Neural progenitor cell (in vitro differentiated cells): ENCODE measurements at regions not wholly inside any gene's neighbourhood (a gene's known extent, or its start where the extent isn't known, plus 50 kb on each side); places are given as distances from the start of the nearest gene placed in this dataset.
"Not testable (repeated sequence)": the region's sequence is repeated elsewhere in the genome, so short reads cannot be mapped to it uniquely, and the experiment has no call there.

ENCODE experiments used
- DNase-seq: peaks from one replicate; pipeline ENCODE4 v3.0.0-alpha.2; 2016; ENCODE audit warnings: low spot score
- H2AFZ ChIP-seq: fragments of 200-600 bp; sonication (generic); replicated peaks from 2 replicates; pipeline ENCODE4 v1.6.1; 2016; ENCODE audit warnings: antibody characterized with exemption
- H3F3A ChIP-seq: fragments of 200-600 bp; sonication (generic); 2 replicates; pipeline ENCODE4 v1.6.1; 2016; ENCODE audit warnings: antibody characterized with exemption, low read depth
- H3K27ac ChIP-seq: fragments of 200-600 bp; sonication (generic); 2 replicates; pipeline ENCODE4 v1.5.1; 2016; ENCODE audit warnings: mild to moderate bottlenecking
- H3K27me3 ChIP-seq: fragments of 200-600 bp; sonication (generic); 2 replicates; pipeline ENCODE4 v1.6.1; 2016; ENCODE audit warnings: mild to moderate bottlenecking, moderate library complexity
- H3K36me3 ChIP-seq: fragments of 200-600 bp; sonication (generic); 2 replicates; pipeline ENCODE4 v1.5.1; 2016
- H3K4me1 ChIP-seq: fragments of 200-600 bp; sonication (generic); 2 replicates; pipeline ENCODE4 v1.6.1; 2016; ENCODE audit warnings: mixed run types
- H3K4me2 ChIP-seq: fragments of 200-600 bp; sonication (generic); 2 replicates; pipeline ENCODE4 v1.6.1; 2016
- H3K4me3 ChIP-seq: fragments of 200-600 bp; sonication (generic); 2 replicates; pipeline ENCODE4 v1.5.1; 2016
- H3K79me2 ChIP-seq: fragments of 200-600 bp; sonication (generic); 2 replicates; pipeline ENCODE4 v1.6.1; 2016; ENCODE audit warnings: low read depth
- H3K9ac ChIP-seq: fragments of 200-600 bp; sonication (generic); 2 replicates; pipeline ENCODE4 v1.6.1; 2016
- H3K9me3 ChIP-seq: fragments of 200-600 bp; sonication (generic); 2 replicates; pipeline ENCODE4 v1.5.1; 2016; ENCODE audit warnings: low read depth
- H4K20me1 ChIP-seq: fragments of 200-600 bp; sonication (generic); 2 replicates; pipeline ENCODE4 v1.6.1; 2016; ENCODE audit warnings: low read depth
- H3K27ac Mint-ChIP-seq: 3 replicates; pipeline ENCODE4 v1.8.0; 2021; ENCODE audit warnings: mixed read lengths
- H3K27me3 Mint-ChIP-seq: 2 replicates; pipeline ENCODE4 v1.8.0; 2022; ENCODE audit warnings: low read depth, mild to moderate bottlenecking, inconsistent platforms, moderate library complexity, mixed read lengths; ENCODE audit not compliant: insufficient read depth
- H3K36me3 Mint-ChIP-seq: 3 replicates; pipeline ENCODE4 v1.8.0; 2021; ENCODE audit warnings: mixed read lengths
- H3K4me1 Mint-ChIP-seq: 3 replicates; pipeline ENCODE4 v1.8.0; 2021; ENCODE audit warnings: mixed read lengths
- H3K4me3 Mint-ChIP-seq: 3 replicates; pipeline ENCODE4 v1.8.0; 2021; ENCODE audit warnings: mild to moderate bottlenecking, moderate library complexity, mixed read lengths
- H3K9me3 Mint-ChIP-seq: 3 replicates; pipeline ENCODE4 v1.8.0; 2020; ENCODE audit warnings: mixed read lengths
- EZH2 ChIP-seq: fragments of 200-600 bp; sonication (generic); IDR thresholded peaks from 2 replicates; pipeline ENCODE4 v1.6.1; 2017; ENCODE audit warnings: antibody characterized with exemption, mild to moderate bottlenecking, moderate library complexity
- EZH2phosphoT487 ChIP-seq: fragments of 200-600 bp; sonication (generic); IDR thresholded peaks from 2 replicates; pipeline ENCODE4 v1.6.1; 2017; ENCODE audit warnings: antibody characterized with exemption
- TF ChIP-seq, protein P1 (sequence below): fragments of 200-600 bp; sonication (generic); IDR thresholded peaks from 2 replicates; pipeline ENCODE4 v1.5.1; 2017; ENCODE audit warnings: antibody characterized with exemption, mild to moderate bottlenecking

DNA sequence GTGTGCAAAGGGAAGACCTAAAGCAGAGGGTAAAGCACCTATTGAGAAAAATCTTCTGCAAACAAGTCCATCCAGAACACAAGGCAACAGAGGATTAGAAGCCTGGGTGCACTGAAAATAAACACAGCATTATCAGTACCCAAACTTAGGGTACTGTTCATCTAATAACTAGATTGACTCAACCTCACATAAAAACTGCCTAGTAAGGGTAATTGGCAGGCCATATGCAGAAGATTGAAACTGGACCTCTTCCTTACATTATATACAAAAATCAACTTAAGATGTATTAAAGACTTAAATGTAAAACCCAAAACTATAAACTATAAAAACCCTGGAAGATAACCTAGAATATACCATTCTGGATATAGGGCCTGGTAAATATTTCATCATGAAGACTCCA, 91.2 kb upstream of the SIRPG start:
- Histone ChIP-seq H3K27ac (no peak overlapping the region), H4K20me1 (no peaks in the 10 kb centered on the region), H2AFZ (no peak overlapping the region), H3K4me2 (no peak overlapping the region), H3K36me3 (no peaks in the 10 kb centered on the region), H3K9me3 (no peaks in the 10 kb centered on the region), H3F3A (no peaks in the 10 kb centered on the region), H3K79me2 (no peaks in the 10 kb centered on the region), H3K27me3 (peaks cover 7% of the 10 kb centered on the region), H3K4me3 (no peak overlapping the region), H3K9ac (no peak overlapping the region), H3K4me1 (no peaks in the 10 kb centered on the region)
- TF ChIP-seq EZH2phosphoT487 (no peak), EZH2 (no peak)
- TF ChIP-seq, protein P1, sequence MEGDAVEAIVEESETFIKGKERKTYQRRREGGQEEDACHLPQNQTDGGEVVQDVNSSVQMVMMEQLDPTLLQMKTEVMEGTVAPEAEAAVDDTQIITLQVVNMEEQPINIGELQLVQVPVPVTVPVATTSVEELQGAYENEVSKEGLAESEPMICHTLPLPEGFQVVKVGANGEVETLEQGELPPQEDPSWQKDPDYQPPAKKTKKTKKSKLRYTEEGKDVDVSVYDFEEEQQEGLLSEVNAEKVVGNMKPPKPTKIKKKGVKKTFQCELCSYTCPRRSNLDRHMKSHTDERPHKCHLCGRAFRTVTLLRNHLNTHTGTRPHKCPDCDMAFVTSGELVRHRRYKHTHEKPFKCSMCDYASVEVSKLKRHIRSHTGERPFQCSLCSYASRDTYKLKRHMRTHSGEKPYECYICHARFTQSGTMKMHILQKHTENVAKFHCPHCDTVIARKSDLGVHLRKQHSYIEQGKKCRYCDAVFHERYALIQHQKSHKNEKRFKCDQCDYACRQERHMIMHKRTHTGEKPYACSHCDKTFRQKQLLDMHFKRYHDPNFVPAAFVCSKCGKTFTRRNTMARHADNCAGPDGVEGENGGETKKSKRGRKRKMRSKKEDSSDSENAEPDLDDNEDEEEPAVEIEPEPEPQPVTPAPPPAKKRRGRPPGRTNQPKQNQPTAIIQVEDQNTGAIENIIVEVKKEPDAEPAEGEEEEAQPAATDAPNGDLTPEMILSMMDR: no peak
- Mint-ChIP-seq H3K9me3 (peaks cover 6% of the 10 kb centered on the region), H3K4me1 (no peaks in the 10 kb centered on the region), H3K27me3 (peaks cover 2% of the 10 kb centered on the region), H3K4me3 (no peak overlapping the region), H3K36me3 (no peaks in the 10 kb centered on the region), H3K27ac (no peak overlapping the region)
- DNase-seq: no peak

GRCh38 chr20:1747953-1748577, 90.5 kb upstream of the SIRPG start:
- Histone ChIP-seq H3F3A (no peaks in the 10 kb centered on the region), H3K9me3 (no peaks in the 10 kb centered on the region), H3K4me3 (no peak overlapping the region), H3K27me3 (peaks cover 4% of the 10 kb centered on the region), H2AFZ (no peak overlapping the region), H3K79me2 (no peaks in the 10 kb centered on the region), H3K4me1 (no peaks in the 10 kb centered on the region), H3K9ac (no peak overlapping the region), H3K36me3 (no peaks in the 10 kb centered on the region), H3K27ac (no peak overlapping the region), H4K20me1 (no peaks in the 10 kb centered on the region), H3K4me2 (no peak overlapping the region)
- TF ChIP-seq EZH2phosphoT487: no peak
- H3K36me3 Mint-ChIP-seq: no peaks in the 10 kb centered on the region
- peaks cover 2% of the 10 kb centered on the region for H3K27me3 Mint-ChIP-seq
- H3K27ac Mint-ChIP-seq: no peak overlapping the region
- no peaks in the 10 kb centered on the region for H3K4me1 Mint-ChIP-seq
- no peak for DNase-seq
- no peak overlapping the region for H3K4me3 Mint-ChIP-seq
- peaks cover 6% of the 10 kb centered on the region for H3K9me3 Mint-ChIP-seq

- H4K20me1 ChIP-seq: not testable (repeated sequence)
These were observed 84.5 kb upstream of the SIRPG start for GRCh38 chr20:1742049-1742434.

GRCh38 chr20:1741309-1742048, 83.9 kb upstream of the SIRPG start:
- TF ChIP-seq, protein P1: no peak
- TF ChIP-seq EZH2phosphoT487: no peak
- no peak for TF ChIP-seq EZH2
- Histone ChIP-seq H4K20me1 (no peaks in the 10 kb centered on the region), H3K4me1 (no peaks in the 10 kb centered on the region), H3K4me3 (no peak overlapping the region), H2AFZ (no peak overlapping the region), H3F3A (no peaks in the 10 kb centered on the region), H3K27ac (no peak overlapping the region), H3K36me3 (no peaks in the 10 kb centered on the region), H3K79me2 (no peaks in the 10 kb centered on the region), H3K9ac (no peak overlapping the region), H3K4me2 (no peak overlapping the region), H3K27me3 (no peaks in the 10 kb centered on the region), H3K9me3 (no peaks in the 10 kb centered on the region)
- no peak for DNase-seq
- H3K4me1 Mint-ChIP-seq: no peaks in the 10 kb centered on the region
- no peak overlapping the region for H3K27ac Mint-ChIP-seq
- H3K27me3 Mint-ChIP-seq: peaks cover 2% of the 10 kb centered on the region
- H3K9me3 Mint-ChIP-seq: peaks cover 2% of the 10 kb centered on the region
- no peak overlapping the region for H3K4me3 Mint-ChIP-seq
- H3K36me3 Mint-ChIP-seq: no peaks in the 10 kb centered on the region

More at GRCh38 chr20:1742049-1742434, 84.5 kb upstream of the SIRPG start:
- H3K36me3 Mint-ChIP-seq, H3K27ac ChIP-seq, H3K36me3 ChIP-seq, H3K4me1 ChIP-seq, H3K9me3 Mint-ChIP-seq, H3F3A ChIP-seq, H3K79me2 ChIP-seq, H3K27ac Mint-ChIP-seq, DNase-seq, H3K27me3 ChIP-seq, H3K4me3 Mint-ChIP-seq, H3K4me1 Mint-ChIP-seq, H3K9me3 ChIP-seq, H3K4me2 ChIP-seq, H2AFZ ChIP-seq, H3K27me3 Mint-ChIP-seq, H3K4me3 ChIP-seq, H3K9ac ChIP-seq: not testable (repeated sequence)
